K562 (cell line): ENCODE measurements at regions not wholly inside any gene's neighbourhood (a gene's known extent, or its start where the extent isn't known, plus 50 kb on each side); places are given as distances from the start of the nearest gene placed in this dataset.

ENCODE experiments used
- ATAC-seq: fragments of 200-7000 bp; cut with Tn5 transposase; 3 replicates; pipeline ENCODE4 v1.9.1; 2020; ENCODE audit warnings: moderate library complexity
- BruUV-seq: library from RNA; stranded (reverse); fragments of 400-500 nt; replicated peaks from 2 replicates; lab custom pipeline; 2021; lab: Mats Ljungman, UMichigan
- CTCF ChIA-PET: fragments of 300-600 bp; formaldehyde crosslinking; extraction: SDS; loops from one replicate; lab custom pipeline; 2021; ENCODE audit warnings: low intra/inter-chr PET ratio; lab: Yijun Ruan, JAX
- POLR2A ChIA-PET: fragments of 300-600, 350-650 bp; sonication (Branson Sonifier 250); formaldehyde crosslinking; extraction: SDS; loops from one replicate; lab custom pipeline; 2021; ENCODE audit warnings: antibody characterized with exemption, inconsistent platforms; lab: Yijun Ruan, JAX
- DNase-seq, 4 experiments: peaks; one replicate each; pipeline versions ENCODE4 v3.0.0 to v3.0.0-alpha.2; 2011 to 2018; ENCODE audit warnings: low spot score in 3 of 4, mixed read lengths in 3 of 4; ENCODE audit errors: extremely low read depth in 1 of 4
- FAIRE-seq: peaks from 2 replicates; lab custom pipeline; 2011; peaks lifted over from hg19 to GRCh38; lab: Jason Lieb, UNC
- H2AFZ ChIP-seq: 2 replicates; pipeline ENCODE4 v1.6.0; 2011; ENCODE audit warnings: low read depth, low read length, control low read depth, inconsistent platforms
- H3K27ac ChIP-seq: fragments of 200-600 bp; 3 replicates; pipeline ENCODE4 v1.8.0; 2011; ENCODE audit warnings: low read depth, mild to moderate bottlenecking, control low read depth, inconsistent platforms, low read length, moderate library complexity, mixed read lengths; ENCODE audit errors: extremely low read depth
- H3K27me3 ChIP-seq, 2 experiments: fragments of 300-600 bp in 1 of 2; 2 replicates in 1 of 2; 3 replicates in 1 of 2; pipeline versions ENCODE4 v1.6.0 to v1.8.0; 2011; ENCODE audit warnings: inconsistent platforms in 2 of 2, low read length in 2 of 2, mild to moderate bottlenecking in 1 of 2, mixed read lengths in 1 of 2, moderate library complexity in 1 of 2; ENCODE audit not compliant: control insufficient read depth in 2 of 2, insufficient read depth in 2 of 2
- H3K36me3 ChIP-seq: fragments of 300-600 bp; 3 replicates; pipeline ENCODE4 v1.8.0; 2011; ENCODE audit warnings: mild to moderate bottlenecking, low read length, inconsistent platforms; ENCODE audit not compliant: control insufficient read depth, insufficient read depth
- H3K4me1 ChIP-seq, 2 experiments: fragments of 200-600 bp in 1 of 2; replicated peaks in 1 of 2; 2 replicates in 1 of 2; 3 replicates in 1 of 2; pipeline versions ENCODE4 v1.5.1 to v1.8.0; 2011; ENCODE audit warnings: inconsistent platforms in 2 of 2, low read length in 2 of 2, mild to moderate bottlenecking in 1 of 2, mixed read lengths in 1 of 2, moderate library complexity in 1 of 2; ENCODE audit not compliant: control insufficient read depth in 2 of 2, insufficient read depth in 2 of 2
- H3K4me2 ChIP-seq: 2 replicates; pipeline ENCODE4 v1.6.1; 2011; ENCODE audit warnings: low read length, control low read depth, inconsistent platforms, mixed read lengths; ENCODE audit not compliant: insufficient read depth
- H3K4me3 ChIP-seq: fragments of 200-600 bp; sonication (generic), shearing (Covaris generic); 2 replicates; pipeline ENCODE4 v1.5.1; 2016; ENCODE audit warnings: control low read depth, inconsistent platforms
- H3K79me2 ChIP-seq: fragments of 200-600 bp; 3 replicates; pipeline ENCODE4 v1.8.0; 2011; ENCODE audit warnings: low read length, inconsistent platforms; ENCODE audit not compliant: control insufficient read depth, insufficient read depth
- H3K9ac ChIP-seq, 2 experiments: 2 replicates each; pipeline versions ENCODE4 v1.6.0 to v1.6.1; 2011; ENCODE audit warnings: low read depth in 2 of 2, low read length in 2 of 2, control low read depth in 1 of 2, inconsistent platforms in 1 of 2, mild to moderate bottlenecking in 1 of 2, mixed read lengths in 1 of 2; ENCODE audit not compliant: insufficient read depth in 1 of 2
- H3K9me1 ChIP-seq: one replicate; pipeline ENCODE4 v1.6.0; 2011; ENCODE audit warnings: inconsistent platforms, mild to moderate bottlenecking, low read length, moderate library complexity; ENCODE audit not compliant: control insufficient read depth, insufficient read depth
- H3K9me3 ChIP-seq: replicated peaks from 2 replicates; pipeline ENCODE4 v1.5.1; 2011; ENCODE audit warnings: low read depth, low read length, inconsistent platforms; ENCODE audit not compliant: control insufficient read depth, insufficient read depth
- H4K20me1 ChIP-seq: replicated peaks from 2 replicates; pipeline ENCODE4 v1.6.1; 2011; ENCODE audit warnings: low read length, inconsistent platforms, mixed read lengths; ENCODE audit not compliant: control insufficient read depth, insufficient read depth
- CBX2 ChIP-seq: fragments of 200-600 bp; sonication (generic); IDR thresholded peaks from one replicate; pipeline ENCODE4 v1.6.1; 2012; ENCODE audit warnings: mild to moderate bottlenecking, low read length, inconsistent platforms; ENCODE audit not compliant: insufficient read depth, poor library complexity, severe bottlenecking
- DACH1 ChIP-seq: fragments of 450-650 bp; IDR thresholded peaks from 2 replicates; pipeline ENCODE4 v1.6.1; 2018; ENCODE audit not compliant: partially characterized antibody
- ETV1 ChIP-seq: fragments of 450-650 bp; conservative IDR thresholded peaks from 2 replicates; pipeline ENCODE4 v1.6.1; 2016; ENCODE audit warnings: missing genetic modification characterization, control low read depth, low read depth, missing compliant biosample characterization
- PATZ1 ChIP-seq: fragments of 250-450 bp; sonication (Bioruptor Pico); IDR thresholded peaks from 2 replicates; pipeline ENCODE4 v1.5.0; 2020; ENCODE audit warnings: mild to moderate bottlenecking, borderline replicate concordance
- PREB ChIP-seq: sonication (generic); formaldehyde crosslinking; IDR thresholded peaks from 2 replicates; pipeline ENCODE4 v1.8.1; 2023; ENCODE audit warnings: mild to moderate bottlenecking, missing genetic modification reagents
- TAF15 ChIP-seq: fragments of 200-400 bp; formaldehyde crosslinking; IDR thresholded peaks from 2 replicates; pipeline ENCODE4 v1.6.1; 2017; ENCODE audit warnings: mild to moderate bottlenecking, low read depth, low read length, moderate library complexity
- TFAP4 ChIP-seq: sonication (generic); formaldehyde crosslinking; IDR thresholded peaks from 2 replicates; pipeline ENCODE4 v1.8.0; 2022; ENCODE audit warnings: missing genetic modification reagents, mild to moderate bottlenecking, moderate library complexity, borderline replicate concordance
- TRIM28 ChIP-seq: fragments of 450-650 bp; IDR thresholded peaks from 2 replicates; pipeline ENCODE4 v1.6.1; 2017
- ZC3H8 ChIP-seq: fragments of 450-650 bp; IDR thresholded peaks from 2 replicates; pipeline ENCODE4 v1.6.1; 2017
- ZNF431 ChIP-seq: sonication (generic); formaldehyde crosslinking; IDR thresholded peaks from 2 replicates; pipeline ENCODE4 v1.8.0; 2022; ENCODE audit warnings: mild to moderate bottlenecking, missing genetic modification reagents
- ZNF584 ChIP-seq: fragments of 200-800 bp; sonication (Bioruptor generic); IDR thresholded peaks from 2 replicates; pipeline ENCODE4 v1.6.1; 2016; ENCODE audit warnings: low read depth, mild to moderate bottlenecking, missing genetic modification characterization, missing compliant biosample characterization
- WGBS: fragments of 100-300 bp; shearing (Covaris generic); methylation state at CpG from one replicate; pipeline ENCODE4 v1.1.6; 2016; ENCODE audit warnings: low coverage, mixed read lengths; ENCODE audit not compliant: insufficient coverage; ENCODE audit errors: missing lambda C conversion rate; 5-methylcytosine and 5-hydroxymethylcytosine counted together
- in situ Hi-C: fragments of 300-500 bp; cut with MboI; formaldehyde crosslinking; loops from 4 replicates; pipeline ENCODE4 v1.15.0; 2018; ENCODE audit warnings: inconsistent platforms, mixed read lengths
- intact Hi-C: fragments of 100-400 bp; cut with micrococcal nuclease; formaldehyde crosslinking; loops from 2 replicates; pipeline ENCODE4 v1.14.2; 2022

- in situ Hi-C loops: no loop called here
- CTCF ChIA-PET: no interaction called here
- H2AFZ ChIP-seq: no peak overlapping the region
- POLR2A ChIA-PET: no interaction called here
- H3K4me3 ChIP-seq: no peak overlapping the region
- H3K4me1 ChIP-seq: no peaks in the 10 kb centered on the region
- H3K36me3 ChIP-seq: no peaks in the 10 kb centered on the region
- 0% methylated on average over 4 of the region's 4 CpGs for WGBS
- no peak for DNase-seq
- H4K20me1 ChIP-seq: no peaks in the 10 kb centered on the region
- H3K9me1 ChIP-seq: no peaks in the 10 kb centered on the region
- no peak for FAIRE-seq
- no peak overlapping the region for H3K27ac ChIP-seq
- H3K27me3 ChIP-seq: peaks cover 2 to 10% of the 10 kb centered on the region in 2 experiments; a peak in 4 of 5 replicates
- no peaks in the 10 kb centered on the region for H3K79me2 ChIP-seq
- BruUV-seq: no TSS peak
- TF ChIP-seq TFAP4 (no peak), ETV1 (tag) (no peak), TRIM28 (no peak), DACH1 (no peak), CBX2 (no peak)
- intact Hi-C loops: no loop called here
- no peak overlapping the region for H3K9ac ChIP-seq
- no peak for ATAC-seq
- H3K4me2 ChIP-seq: no peak overlapping the region
- no peaks in the 10 kb centered on the region for H3K9me3 ChIP-seq
These were observed 200.5 kb downstream of the MYLK4 start for GRCh38 chr6:2550247-2550646.

- FAIRE-seq: no peak
- TF ChIP-seq ZC3H8 (no peak), ZNF584 (CRISPR knock-in tag) (no peak), PREB (CRISPR knock-in tag) (no peak), PATZ1 (CRISPR knock-in tag) (no peak), ZNF431 (CRISPR knock-in tag) (no peak), TAF15 (no peak)
These were observed 200.9 kb downstream of the MYLK4 start for GRCh38 chr6:2549834-2550233.

More at GRCh38 chr6:2549834-2550233, 200.9 kb downstream of the MYLK4 start:
- no peak overlapping the region for H3K4me2 ChIP-seq
- 2% methylated on average over 3 of the region's 3 CpGs for WGBS
- no peak overlapping the region for H3K4me3 ChIP-seq
- H3K9me1 ChIP-seq: no peaks in the 10 kb centered on the region
- ATAC-seq: no peak
- intact Hi-C loops: no loop called here
- ChIA-PET POLR2A (interaction anchor here (0.6 kb wide), 1 partner anchor 53 kb away, joined by 3 read pairs; no protein-coding TSS in a partner anchor), CTCF (no interaction called here)
- no peaks in the 10 kb centered on the region for H3K9me3 ChIP-seq
- H3K79me2 ChIP-seq: no peaks in the 10 kb centered on the region
- H3K27ac ChIP-seq: no peak overlapping the region
- H3K36me3 ChIP-seq: no peaks in the 10 kb centered on the region
- H3K27me3 ChIP-seq: peaks cover 2 to 10% of the 10 kb centered on the region in 2 experiments; a peak in 4 of 5 replicates
- H3K4me1 ChIP-seq: no peaks in the 10 kb centered on the region
- no TSS peak for BruUV-seq
- H4K20me1 ChIP-seq: no peaks in the 10 kb centered on the region
- no peak for DNase-seq
- in situ Hi-C loops: no loop called here
- no peak overlapping the region for H2AFZ ChIP-seq
- H3K9ac ChIP-seq: no peak overlapping the region
